ENCODE measurements at regions not wholly inside any gene's neighbourhood (a gene's known extent, or its start where the extent isn't known, plus 50 kb on each side); places are given as distances from the start of the nearest gene placed in this dataset.
"Not testable (repeated sequence)": the region's sequence is repeated elsewhere in the genome, so short reads cannot be mapped to it uniquely, and the experiment has no call there.

DNA sequence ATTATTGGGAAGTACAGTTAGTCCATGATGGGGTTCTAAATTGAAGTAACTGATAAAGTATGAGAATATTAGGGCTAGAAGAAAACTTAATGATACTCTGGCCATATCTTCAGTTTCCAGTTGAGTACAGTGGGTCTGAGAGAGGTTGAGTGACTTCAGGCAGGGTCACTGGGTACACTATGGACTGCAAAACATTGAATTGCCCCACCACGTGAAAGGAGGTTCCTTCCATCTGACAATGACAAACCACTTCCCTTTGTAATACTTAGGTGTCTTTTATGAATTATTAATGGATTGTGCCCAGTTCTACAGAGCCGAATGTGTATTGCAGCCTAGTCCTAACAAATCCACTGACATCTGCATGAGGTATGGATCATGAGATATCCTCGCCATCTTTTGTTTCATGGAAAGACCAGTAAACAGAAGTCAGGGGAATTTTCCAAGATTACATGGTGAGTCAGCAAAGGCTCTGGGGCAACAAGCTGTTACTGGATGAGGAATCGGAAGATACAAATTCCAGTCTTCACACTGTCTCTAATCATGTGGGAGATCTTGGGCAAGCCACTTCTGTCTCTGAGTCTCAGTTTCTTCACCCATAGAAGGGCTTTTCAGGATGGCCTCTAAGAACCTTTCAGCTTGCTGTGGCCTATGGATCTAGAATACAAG lies 66.5 kb upstream of the BCL6 start:
- TF ChIP-seq ZFX (IDR thresholded peaks at IDR 0.05), result no peak
- H3K27ac ChIP-seq, result no peak overlapping the region

- H3K27ac ChIP-seq, result no peak overlapping the region
Measured at GRCh38 chr3:187812496-187812895, 67.2 kb upstream of the BCL6 start.

DNA sequence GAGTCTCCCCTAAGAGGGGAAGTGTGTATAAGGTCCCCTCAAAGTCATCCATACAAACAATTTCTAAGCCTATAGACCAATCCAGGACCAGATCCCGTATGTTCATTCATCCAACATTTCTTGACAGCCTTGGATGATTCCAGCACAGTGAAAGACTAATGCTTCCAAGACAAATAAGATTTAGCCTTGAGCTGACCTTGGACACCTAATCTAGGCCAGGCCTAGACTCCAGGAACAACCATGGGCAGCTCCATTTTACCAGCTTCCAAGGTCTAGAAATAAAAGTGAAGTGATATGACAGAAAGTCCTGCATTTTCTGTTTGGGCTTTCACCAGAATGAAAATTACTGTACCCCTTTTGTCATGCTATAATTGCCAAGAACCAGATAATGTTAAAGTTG lies 67.9 kb upstream of the BCL6 start:
- no peak for TF ChIP-seq ZFX (IDR thresholded peaks at IDR 0.05)
- TF ChIP-seq, protein P1, sequence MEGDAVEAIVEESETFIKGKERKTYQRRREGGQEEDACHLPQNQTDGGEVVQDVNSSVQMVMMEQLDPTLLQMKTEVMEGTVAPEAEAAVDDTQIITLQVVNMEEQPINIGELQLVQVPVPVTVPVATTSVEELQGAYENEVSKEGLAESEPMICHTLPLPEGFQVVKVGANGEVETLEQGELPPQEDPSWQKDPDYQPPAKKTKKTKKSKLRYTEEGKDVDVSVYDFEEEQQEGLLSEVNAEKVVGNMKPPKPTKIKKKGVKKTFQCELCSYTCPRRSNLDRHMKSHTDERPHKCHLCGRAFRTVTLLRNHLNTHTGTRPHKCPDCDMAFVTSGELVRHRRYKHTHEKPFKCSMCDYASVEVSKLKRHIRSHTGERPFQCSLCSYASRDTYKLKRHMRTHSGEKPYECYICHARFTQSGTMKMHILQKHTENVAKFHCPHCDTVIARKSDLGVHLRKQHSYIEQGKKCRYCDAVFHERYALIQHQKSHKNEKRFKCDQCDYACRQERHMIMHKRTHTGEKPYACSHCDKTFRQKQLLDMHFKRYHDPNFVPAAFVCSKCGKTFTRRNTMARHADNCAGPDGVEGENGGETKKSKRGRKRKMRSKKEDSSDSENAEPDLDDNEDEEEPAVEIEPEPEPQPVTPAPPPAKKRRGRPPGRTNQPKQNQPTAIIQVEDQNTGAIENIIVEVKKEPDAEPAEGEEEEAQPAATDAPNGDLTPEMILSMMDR (conservative IDR thresholded peaks at IDR 0.05), result no peak
- no peak overlapping the region for H3K27ac ChIP-seq

More at GRCh38 chr3:187812496-187812895, 67.2 kb upstream of the BCL6 start:
- TF ChIP-seq, protein P1 (conservative IDR thresholded peaks at IDR 0.05), result no peak
- no peak for TF ChIP-seq ZFX (IDR thresholded peaks at IDR 0.05)

DNA sequence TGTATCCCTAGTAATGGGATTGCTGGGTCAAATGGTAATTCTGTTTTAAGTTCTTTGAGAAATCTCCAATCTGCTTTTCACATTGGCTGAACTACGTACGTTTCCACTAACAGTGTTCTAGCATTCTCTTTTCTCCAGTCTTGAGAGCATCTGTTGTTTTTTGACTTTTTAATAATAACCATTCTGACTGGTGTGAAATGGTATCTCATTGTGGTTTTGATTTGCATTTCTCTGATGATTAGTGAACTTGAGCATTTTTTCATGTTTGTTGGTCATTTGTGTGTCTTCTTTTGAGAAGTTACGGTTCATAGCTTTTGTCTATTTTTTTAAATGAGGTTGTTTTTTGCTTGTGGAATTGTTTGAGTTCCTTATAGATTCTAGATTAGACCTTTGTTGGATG lies 72.5 kb upstream of the BCL6 start:
- not testable (repeated sequence) for H3K27ac ChIP-seq

- H3K27ac ChIP-seq, result no peak overlapping the region
- TF ChIP-seq ZFX (IDR thresholded peaks at IDR 0.05), result no peak
- TF ChIP-seq, protein P1 (conservative IDR thresholded peaks at IDR 0.05), result no peak
Measured at GRCh38 chr3:187821616-187822317, 76.5 kb upstream of the BCL6 start.

DNA sequence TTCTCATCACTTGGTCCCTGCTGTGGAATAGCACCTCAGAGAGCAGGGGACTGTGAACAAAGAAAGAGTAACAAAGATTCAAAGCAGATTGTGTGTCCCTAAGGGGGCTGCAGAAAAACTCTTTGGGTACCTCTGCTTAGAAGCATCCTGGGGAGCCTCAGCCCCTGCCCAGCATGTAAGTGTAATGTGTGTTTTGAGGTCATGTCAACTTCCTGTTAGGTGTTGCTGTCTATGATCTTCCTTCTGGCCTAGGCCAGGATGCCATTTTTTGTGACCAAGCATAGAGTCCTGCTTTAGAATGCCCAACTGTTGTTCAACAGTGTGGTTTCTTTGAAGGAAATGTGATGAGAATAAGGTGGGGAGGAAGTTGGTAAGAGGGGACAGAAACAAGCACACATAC lies 77.1 kb upstream of the BCL6 start:
- TF ChIP-seq, protein P1 (conservative IDR thresholded peaks at IDR 0.05), result no peak
- no peak for TF ChIP-seq ZFX (IDR thresholded peaks at IDR 0.05)
- no peak overlapping the region for H3K27ac ChIP-seq

GRCh38 chr3:187823746-187824145 lies 78.5 kb upstream of the BCL6 start:
- H3K27ac ChIP-seq, result no peak overlapping the region
- no peak for TF ChIP-seq ZFX (IDR thresholded peaks at IDR 0.05)
- TF ChIP-seq, protein P1 (conservative IDR thresholded peaks at IDR 0.05), result no peak

DNA sequence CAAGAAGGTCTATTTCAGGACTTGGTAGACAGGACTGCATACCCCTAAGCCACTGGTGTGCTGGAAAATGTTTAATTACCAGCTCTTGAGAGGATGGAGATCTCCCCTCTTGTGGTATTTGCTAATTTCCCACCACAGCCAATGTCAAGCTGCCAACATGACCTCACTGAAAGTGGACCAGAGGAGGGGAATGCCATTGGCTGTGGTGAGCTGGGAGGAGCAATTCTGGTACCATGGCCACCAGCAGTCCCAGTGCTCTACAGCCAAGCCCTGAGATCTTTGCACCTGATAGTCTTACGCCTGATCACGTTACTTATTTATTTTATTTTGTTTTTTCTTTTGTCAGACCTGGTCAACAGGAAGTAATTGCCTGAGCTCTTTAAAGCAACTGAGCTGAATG lies 82.5 kb upstream of the BCL6 start:
- H3K27ac ChIP-seq, result no peak overlapping the region
- TF ChIP-seq ZFX (IDR thresholded peaks at IDR 0.05), result no peak
- TF ChIP-seq, protein P1 (conservative IDR thresholded peaks at IDR 0.05), result no peak
